Mesendoderm (in vitro differentiated cells): ENCODE measurements at regions not wholly inside any gene's neighbourhood (a gene's known extent, or its start where the extent isn't known, plus 50 kb on each side); places are given as distances from the start of the nearest gene placed in this dataset.

Source experiments
- DNase-seq: peaks from one replicate; pipeline ENCODE4 v3.0.0; 2013
- H2AK5ac ChIP-seq: 2 replicates; pipeline ENCODE4 v1.6.1; 2013; ENCODE audit warnings: low read length, inconsistent platforms
- H2BK120ac ChIP-seq: 2 replicates; pipeline ENCODE4 v1.6.1; 2013; ENCODE audit warnings: low read depth, mild to moderate bottlenecking, low read length, moderate library complexity, mixed read lengths
- H2BK15ac ChIP-seq: replicated peaks from 2 replicates; pipeline ENCODE4 v1.6.1; 2013; ENCODE audit warnings: low read depth, mild to moderate bottlenecking, moderate library complexity
- H2BK5ac ChIP-seq: 2 replicates; pipeline ENCODE4 v1.6.1; 2013; ENCODE audit warnings: low read length, inconsistent platforms
- H3K18ac ChIP-seq: 2 replicates; pipeline ENCODE4 v1.6.1; 2013; ENCODE audit warnings: mild to moderate bottlenecking, low read length, mixed read lengths
- H3K23ac ChIP-seq: one replicate; pipeline ENCODE4 v1.6.1; 2013; ENCODE audit warnings: low read length
- H3K27ac ChIP-seq: 2 replicates; pipeline ENCODE4 v1.5.1; 2013; ENCODE audit warnings: low read depth, mild to moderate bottlenecking, inconsistent platforms, low read length, moderate library complexity
- H3K27me3 ChIP-seq: 2 replicates; pipeline ENCODE4 v1.6.1; 2013; ENCODE audit warnings: low read length, control low read depth, mild to moderate bottlenecking, inconsistent platforms; ENCODE audit not compliant: insufficient read depth, poor library complexity
- H3K36me3 ChIP-seq: 2 replicates; pipeline ENCODE4 v1.6.1; 2013; ENCODE audit warnings: low read length, inconsistent platforms; ENCODE audit not compliant: control insufficient read depth, insufficient read depth
- H3K4ac ChIP-seq: one replicate; pipeline ENCODE4 v1.6.1; 2013; ENCODE audit warnings: low read depth, mild to moderate bottlenecking, low read length, moderate library complexity
- H3K4me1 ChIP-seq: 2 replicates; pipeline ENCODE4 v1.6.1; 2013; ENCODE audit warnings: low read depth, low read length, inconsistent platforms; ENCODE audit not compliant: control insufficient read depth
- H3K4me2 ChIP-seq: 2 replicates; pipeline ENCODE4 v1.6.1; 2013; ENCODE audit warnings: low read length
- H3K4me3 ChIP-seq: 2 replicates; pipeline ENCODE4 v1.5.1; 2013; ENCODE audit warnings: mild to moderate bottlenecking, low read length
- H3K56ac ChIP-seq: one replicate; pipeline ENCODE4 v1.6.1; 2013; ENCODE audit warnings: low read length
- H3K79me1 ChIP-seq: 2 replicates; pipeline ENCODE4 v1.6.1; 2013; ENCODE audit warnings: low read length, inconsistent platforms
- H3K79me2 ChIP-seq: 2 replicates; pipeline ENCODE4 v1.6.1; 2013; ENCODE audit warnings: mild to moderate bottlenecking, low read length; ENCODE audit not compliant: control insufficient read depth, insufficient read depth
- H3K9ac ChIP-seq: 2 replicates; pipeline ENCODE4 v1.6.1; 2013; ENCODE audit warnings: low read length, inconsistent platforms
- H4K5ac ChIP-seq: one replicate; pipeline ENCODE4 v1.6.1; 2013; ENCODE audit warnings: low read length
- H4K8ac ChIP-seq: one replicate; pipeline ENCODE4 v1.6.1; 2013; ENCODE audit warnings: low read depth, mild to moderate bottlenecking, control low read depth, low read length, moderate library complexity
- WGBS: extraction: QIAGEN DNeasy Blood & Tissue Kit; methylation state at CpG from one replicate; pipeline ENCODE4 v1.1.7; 2013; ENCODE audit warnings: low lambda C conversion rate, missing lambda C conversion rate; ENCODE audit not compliant: insufficient coverage; ENCODE audit errors: extremely low coverage; 5-methylcytosine and 5-hydroxymethylcytosine counted together

DNA sequence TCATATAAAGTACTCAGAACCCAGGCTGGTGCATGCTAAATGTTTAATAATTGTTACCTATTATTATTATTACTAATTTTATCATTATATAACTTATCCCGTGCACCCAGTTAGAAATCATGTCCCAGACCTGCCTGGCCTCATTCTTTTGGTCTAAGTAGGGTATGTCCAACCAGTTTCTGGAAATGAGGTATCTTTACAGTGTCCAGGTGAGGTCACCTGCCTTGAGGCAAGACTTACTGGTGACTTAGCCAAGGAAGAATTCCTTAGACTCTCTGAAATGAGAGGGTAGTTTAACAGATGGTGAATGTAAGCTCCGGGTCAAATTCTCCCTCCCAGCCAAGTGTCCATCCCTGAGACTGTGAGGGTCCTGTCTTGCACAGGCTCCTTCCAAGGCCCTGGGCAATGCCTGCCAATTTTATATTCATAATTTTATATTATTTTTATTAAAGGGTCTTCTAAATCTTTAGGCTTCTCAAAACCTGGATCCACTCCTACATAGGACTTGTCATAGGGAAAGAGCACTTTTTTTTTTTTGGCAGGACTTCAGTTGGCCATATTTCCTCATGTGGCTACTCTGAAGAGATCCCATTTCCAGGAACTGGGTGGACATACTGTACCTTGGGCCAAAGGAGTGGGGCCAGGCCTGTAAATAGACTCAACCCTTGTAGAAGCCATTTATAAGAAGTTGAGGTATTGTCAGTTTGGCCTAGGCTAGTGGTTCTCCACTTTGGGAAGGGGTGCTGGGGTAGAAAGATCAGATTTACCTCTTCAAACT, 96.7 kb upstream of the KCNA3 start:
- no peak for DNase-seq
- no CpG with 5 or more reads among the region's 2 CpGs for WGBS

DNA sequence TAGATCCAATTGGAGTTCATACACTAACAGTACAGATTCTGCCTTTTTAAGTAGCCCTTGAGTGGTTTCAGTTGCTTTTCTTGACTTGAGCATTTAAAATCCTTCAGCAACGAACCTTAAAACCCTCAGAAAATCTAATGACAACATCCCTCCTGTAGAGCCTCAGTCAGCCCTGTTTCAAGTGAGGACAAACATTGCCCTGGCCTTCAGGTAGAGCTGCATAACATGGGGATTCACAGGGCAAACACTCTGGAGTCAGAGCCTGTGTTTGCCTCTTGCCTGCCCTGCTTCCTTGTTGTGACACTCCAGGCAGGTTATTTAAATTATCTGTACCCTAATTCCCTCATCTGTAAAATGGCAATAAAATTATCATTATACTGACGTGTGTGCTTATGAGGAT, 96.1 kb upstream of the KCNA3 start:
- H3K79me2 ChIP-seq = no peaks in the 10 kb centered on the region
- H3K18ac ChIP-seq = no peak overlapping the region
- H3K27me3 ChIP-seq = no peaks in the 10 kb centered on the region
- H3K4me2 ChIP-seq = no peak overlapping the region
- H3K36me3 ChIP-seq = no peaks in the 10 kb centered on the region
- no peak for DNase-seq
- no peak overlapping the region for H3K9ac ChIP-seq
- H4K5ac ChIP-seq = no peak overlapping the region
- H3K23ac ChIP-seq = no peak overlapping the region
- H3K56ac ChIP-seq = no peak overlapping the region
- no peak overlapping the region for H2BK120ac ChIP-seq
- H2BK15ac ChIP-seq = no peak overlapping the region
- no peak overlapping the region for H3K4me3 ChIP-seq
- no peak overlapping the region for H2AK5ac ChIP-seq
- WGBS = no CpG with 5 or more reads among the region's 2 CpGs
- no peaks in the 10 kb centered on the region for H3K79me1 ChIP-seq
- H2BK5ac ChIP-seq = no peak overlapping the region
- H3K4ac ChIP-seq = no peak overlapping the region
- H3K4me1 ChIP-seq = no peaks in the 10 kb centered on the region
- H4K8ac ChIP-seq = no peak overlapping the region
- no peak overlapping the region for H3K27ac ChIP-seq

More for the DNA sequence above, 96.7 kb upstream of the KCNA3 start:
- Histone ChIP-seq H3K79me1 (no peaks in the 10 kb centered on the region), H2AK5ac (no peak overlapping the region), H3K18ac (no peak overlapping the region), H3K23ac (no peak overlapping the region), H3K56ac (no peak overlapping the region), H3K4me1 (no peaks in the 10 kb centered on the region), H3K4ac (no peak overlapping the region), H3K27me3 (no peaks in the 10 kb centered on the region), H2BK5ac (no peak overlapping the region), H2BK15ac (no peak overlapping the region), H3K36me3 (no peaks in the 10 kb centered on the region), H3K4me3 (no peak overlapping the region), H4K5ac (no peak overlapping the region), H4K8ac (no peak overlapping the region), H2BK120ac (no peak overlapping the region), H3K27ac (no peak overlapping the region), H3K9ac (no peak overlapping the region), H3K4me2 (no peak overlapping the region), H3K79me2 (no peaks in the 10 kb centered on the region)

GRCh38 chr1:110768605-110769004, 93.9 kb upstream of the KCNA3 start:
- H3K4me2 ChIP-seq = no peak overlapping the region
- WGBS = no CpG with 5 or more reads among the region's 2 CpGs
- H2BK120ac ChIP-seq = no peak overlapping the region
- no peaks in the 10 kb centered on the region for H3K27me3 ChIP-seq
- no peaks in the 10 kb centered on the region for H3K79me1 ChIP-seq
- no peaks in the 10 kb centered on the region for H3K36me3 ChIP-seq
- no peak overlapping the region for H3K4ac ChIP-seq
- no peak overlapping the region for H4K8ac ChIP-seq
- no peak for DNase-seq
- no peaks in the 10 kb centered on the region for H3K79me2 ChIP-seq
- no peak overlapping the region for H3K4me3 ChIP-seq
- H4K5ac ChIP-seq = no peak overlapping the region
- no peaks in the 10 kb centered on the region for H3K4me1 ChIP-seq
- no peak overlapping the region for H3K27ac ChIP-seq
- no peak overlapping the region for H2BK5ac ChIP-seq
- H2AK5ac ChIP-seq = no peak overlapping the region
- H3K9ac ChIP-seq = no peak overlapping the region
- no peak overlapping the region for H3K23ac ChIP-seq
- H3K18ac ChIP-seq = no peak overlapping the region
- no peak overlapping the region for H3K56ac ChIP-seq
- no peak overlapping the region for H2BK15ac ChIP-seq

- Histone ChIP-seq H4K8ac (no peak overlapping the region), H3K79me1 (no peaks in the 10 kb centered on the region), H2BK120ac (no peak overlapping the region), H3K4me2 (no peak overlapping the region), H3K36me3 (no peaks in the 10 kb centered on the region), H3K9ac (no peak overlapping the region), H3K27ac (no peak overlapping the region), H3K18ac (no peak overlapping the region), H3K56ac (no peak overlapping the region), H3K4ac (no peak overlapping the region), H4K5ac (no peak overlapping the region), H3K79me2 (no peaks in the 10 kb centered on the region), H3K23ac (no peak overlapping the region), H2BK15ac (no peak overlapping the region), H2BK5ac (no peak overlapping the region), H3K27me3 (no peaks in the 10 kb centered on the region), H2AK5ac (no peak overlapping the region), H3K4me1 (no peaks in the 10 kb centered on the region), H3K4me3 (no peak overlapping the region)
- WGBS = no CpG with 5 or more reads among the region's 1 CpG
- DNase-seq = no peak
These were observed 91.6 kb upstream of the KCNA3 start for GRCh38 chr1:110766336-110766647.

- no peaks in the 10 kb centered on the region for H3K79me2 ChIP-seq
- no peak overlapping the region for H4K5ac ChIP-seq
- WGBS = no CpG with 5 or more reads among the region's 5 CpGs
- H3K4me1 ChIP-seq = no peaks in the 10 kb centered on the region
- no peak overlapping the region for H2BK120ac ChIP-seq
- no peak overlapping the region for H3K23ac ChIP-seq
- H3K9ac ChIP-seq = no peak overlapping the region
- H2BK15ac ChIP-seq = no peak overlapping the region
- DNase-seq = peak; percentile 48
- H3K56ac ChIP-seq = no peak overlapping the region
- no peak overlapping the region for H2AK5ac ChIP-seq
- no peak overlapping the region for H3K27ac ChIP-seq
- H3K4me3 ChIP-seq = no peak overlapping the region
- no peak overlapping the region for H4K8ac ChIP-seq
- no peaks in the 10 kb centered on the region for H3K27me3 ChIP-seq
- no peak overlapping the region for H3K4me2 ChIP-seq
- no peak overlapping the region for H3K18ac ChIP-seq
- H3K36me3 ChIP-seq = no peaks in the 10 kb centered on the region
- no peaks in the 10 kb centered on the region for H3K79me1 ChIP-seq
- no peak overlapping the region for H2BK5ac ChIP-seq
- no peak overlapping the region for H3K4ac ChIP-seq
These were observed 91.0 kb upstream of the KCNA3 start for GRCh38 chr1:110765640-110766335.
